ENCODE measurements at regions not wholly inside any gene's neighbourhood (a gene's known extent, or its start where the extent isn't known, plus 50 kb on each side); places are given as distances from the start of the nearest gene placed in this dataset.

DNA sequence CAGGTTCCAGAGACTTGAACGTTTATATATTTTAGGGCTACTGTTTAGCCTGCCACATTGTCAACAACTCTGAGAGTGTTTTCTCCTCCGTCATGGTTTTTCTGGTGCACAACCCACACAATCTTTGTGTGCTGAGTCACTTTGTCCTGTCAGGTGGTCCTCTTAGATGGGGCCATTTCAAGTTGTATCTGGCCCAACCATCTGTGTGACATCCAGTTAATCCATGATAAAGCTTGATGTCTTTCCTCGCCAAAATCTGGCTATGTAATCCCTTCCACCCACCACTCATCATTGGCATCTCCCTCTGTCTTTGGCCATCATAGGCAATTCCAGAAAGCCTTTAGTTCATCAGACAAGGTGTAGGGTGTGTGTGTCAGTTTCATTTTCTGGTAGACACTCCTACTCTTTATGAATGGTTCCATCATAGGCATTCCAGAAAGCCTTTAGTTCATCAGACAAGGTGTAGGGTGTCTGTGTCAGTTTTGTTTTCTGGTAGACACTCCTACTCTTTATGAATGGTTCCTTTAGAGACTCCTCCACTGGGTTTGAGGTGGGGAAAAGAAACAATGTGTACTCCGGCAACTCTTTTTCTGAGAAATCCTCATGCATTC lies 282.0 kb upstream of the ACTBL2 start:
- TF ChIP-seq, protein P1, sequence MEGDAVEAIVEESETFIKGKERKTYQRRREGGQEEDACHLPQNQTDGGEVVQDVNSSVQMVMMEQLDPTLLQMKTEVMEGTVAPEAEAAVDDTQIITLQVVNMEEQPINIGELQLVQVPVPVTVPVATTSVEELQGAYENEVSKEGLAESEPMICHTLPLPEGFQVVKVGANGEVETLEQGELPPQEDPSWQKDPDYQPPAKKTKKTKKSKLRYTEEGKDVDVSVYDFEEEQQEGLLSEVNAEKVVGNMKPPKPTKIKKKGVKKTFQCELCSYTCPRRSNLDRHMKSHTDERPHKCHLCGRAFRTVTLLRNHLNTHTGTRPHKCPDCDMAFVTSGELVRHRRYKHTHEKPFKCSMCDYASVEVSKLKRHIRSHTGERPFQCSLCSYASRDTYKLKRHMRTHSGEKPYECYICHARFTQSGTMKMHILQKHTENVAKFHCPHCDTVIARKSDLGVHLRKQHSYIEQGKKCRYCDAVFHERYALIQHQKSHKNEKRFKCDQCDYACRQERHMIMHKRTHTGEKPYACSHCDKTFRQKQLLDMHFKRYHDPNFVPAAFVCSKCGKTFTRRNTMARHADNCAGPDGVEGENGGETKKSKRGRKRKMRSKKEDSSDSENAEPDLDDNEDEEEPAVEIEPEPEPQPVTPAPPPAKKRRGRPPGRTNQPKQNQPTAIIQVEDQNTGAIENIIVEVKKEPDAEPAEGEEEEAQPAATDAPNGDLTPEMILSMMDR (IDR thresholded peaks at IDR 0.05; ENCODE audit: low read depth, low read length, missing input control) = no peak
- TF ChIP-seq EGR1 (IDR thresholded peaks at IDR 0.05; ENCODE audit: low read depth in 2 of 2) (no peak), MAX (IDR thresholded peaks at IDR 0.05) (no peak), SP1 (IDR thresholded peaks at IDR 0.05) (no peak)

Measured in liver (tissue), 3 donors.